HL-60 (cell line): ENCODE measurements at regions not wholly inside any gene's neighbourhood (a gene's known extent, or its start where the extent isn't known, plus 50 kb on each side); places are given as distances from the start of the nearest gene placed in this dataset.

Source experiments
- DNase-seq, 2 experiments: peaks; one replicate each; pipeline ENCODE4 v3.0.0-alpha.2; 2010 to 2020; ENCODE audit warnings: low read depth in 1 of 2, low spot score in 1 of 2
- H3K27ac ChIP-seq: fragments of 250-450 bp; sonication (Bioruptor Pico); replicated peaks from 2 replicates; pipeline ENCODE4 v1.5.1; 2020; ENCODE audit warnings: mild to moderate bottlenecking, moderate library complexity
- H3K27me3 ChIP-seq: fragments of 250-450 bp; sonication (Bioruptor Pico); 2 replicates; pipeline ENCODE4 v1.5.1; 2021; ENCODE audit warnings: mild to moderate bottlenecking, moderate library complexity; ENCODE audit not compliant: insufficient read depth, poor library complexity, severe bottlenecking
- H3K4me3 ChIP-seq: replicated peaks from 2 replicates; pipeline ENCODE4 v1.5.1; 2011; ENCODE audit warnings: mild to moderate bottlenecking, control low read depth, low read length; ENCODE audit not compliant: insufficient read depth
- CTCF ChIP-seq: IDR thresholded peaks from one replicate; pipeline ENCODE4 v1.5.1; 2011; ENCODE audit warnings: low read length, control low read depth, inconsistent platforms; ENCODE audit not compliant: insufficient read depth
- GABPA ChIP-seq: IDR thresholded peaks from 2 replicates; pipeline ENCODE4 v1.6.1; 2012; ENCODE audit warnings: low read depth
- POLR2AphosphoS5 ChIP-seq: IDR thresholded peaks from 2 replicates; pipeline ENCODE4 v1.6.1; 2012; ENCODE audit warnings: low read depth
- REST ChIP-seq: IDR thresholded peaks from 2 replicates; pipeline ENCODE4 v1.6.1; 2012; ENCODE audit warnings: low read depth; ENCODE audit not compliant: insufficient replicate concordance
- SPI1 ChIP-seq: IDR thresholded peaks from 2 replicates; pipeline ENCODE4 v1.6.1; 2012; ENCODE audit warnings: low read depth, mild to moderate bottlenecking, borderline replicate concordance

GRCh38 chr11:111173221-111173620 lies 72.3 kb upstream of the POU2AF2 start:
- no peak for DNase-seq
- no peak for TF ChIP-seq REST
- TF ChIP-seq CTCF, result no peak
- no peak for TF ChIP-seq SPI1
- no peak for TF ChIP-seq POLR2AphosphoS5
- TF ChIP-seq GABPA, result no peak
- no peaks in the 10 kb centered on the region for H3K27me3 ChIP-seq
- H3K27ac ChIP-seq, result no peak overlapping the region
- H3K4me3 ChIP-seq, result no peak overlapping the region

GRCh38 chr11:111172321-111172862 lies 73.1 kb upstream of the POU2AF2 start:
- no peak for DNase-seq
- TF ChIP-seq CTCF, result no peak
- no peak for TF ChIP-seq REST
- TF ChIP-seq SPI1, result no peak
- TF ChIP-seq POLR2AphosphoS5, result no peak
- TF ChIP-seq GABPA, result no peak
- H3K4me3 ChIP-seq, result no peak overlapping the region

GRCh38 chr11:111170761-111171379 lies 74.7 kb upstream of the POU2AF2 start:
- DNase-seq, result no peak
- no peaks in the 10 kb centered on the region for H3K27me3 ChIP-seq
- TF ChIP-seq CTCF, result no peak
- TF ChIP-seq SPI1, result no peak
- H3K4me3 ChIP-seq, result no peak overlapping the region
- H3K27ac ChIP-seq, result no peak overlapping the region

More at GRCh38 chr11:111172321-111172862, 73.1 kb upstream of the POU2AF2 start:
- Histone ChIP-seq H3K27me3 (no peaks in the 10 kb centered on the region), H3K27ac (no peak overlapping the region)

GRCh38 chr11:111169367-111169766 lies 76.2 kb upstream of the POU2AF2 start:
- Histone ChIP-seq H3K27ac (no peak overlapping the region), H3K27me3 (no peaks in the 10 kb centered on the region), H3K4me3 (no peak overlapping the region)
- TF ChIP-seq REST (no peak), POLR2AphosphoS5 (no peak), CTCF (no peak), SPI1 (no peak), GABPA (no peak)
- DNase-seq, result no peak
